A549 (cell line): ENCODE measurements at regions not wholly inside any gene's neighbourhood (a gene's known extent, or its start where the extent isn't known, plus 50 kb on each side); places are given as distances from the start of the nearest gene placed in this dataset.

ENCODE experiments used
- CBX2 ChIP-seq: fragments of 200-600 bp; sonication (generic); IDR thresholded peaks from 2 replicates; pipeline ENCODE4 v1.6.1; 2016; ENCODE audit warnings: low read depth, mild to moderate bottlenecking, borderline replicate concordance
- EHMT2 ChIP-seq: fragments of 200-600 bp; sonication (generic); IDR thresholded peaks from 2 replicates; pipeline ENCODE4 v1.6.1; 2016; ENCODE audit warnings: antibody characterized with exemption, low read depth, mild to moderate bottlenecking, moderate library complexity
- EP300 ChIP-seq, 2 experiments: fragments of >200 bp; sonication (Bioruptor Twin); formaldehyde crosslinking; IDR thresholded peaks; 2 replicates in 1 of 2; 3 replicates in 1 of 2; pipeline ENCODE4 v1.6.1; 2016 to 2017
- HDAC2 ChIP-seq: fragments of 200-600 bp; sonication (generic); IDR thresholded peaks from 2 replicates; pipeline ENCODE4 v1.6.1; 2016
- JUN ChIP-seq, 2 experiments: fragments of >200 bp; sonication (Bioruptor Twin); formaldehyde crosslinking; IDR thresholded peaks; 2 replicates in 1 of 2; 3 replicates in 1 of 2; pipeline ENCODE4 v1.6.1; 2016 to 2017
- POLR2A ChIP-seq: IDR thresholded peaks from 2 replicates; pipeline ENCODE4 v1.6.1; 2012; ENCODE audit warnings: mild to moderate bottlenecking, low read length
- RCOR1 ChIP-seq: fragments of 150-350 bp; IDR thresholded peaks from 2 replicates; pipeline ENCODE4 v1.6.1; 2014; ENCODE audit warnings: antibody characterized with exemption, low read length, low read depth
- SMC3 ChIP-seq: fragments of >200 bp; sonication (Bioruptor Twin); formaldehyde crosslinking; IDR thresholded peaks from 3 replicates; pipeline ENCODE4 v1.6.1; 2018; ENCODE audit warnings: inconsistent platforms
- SREBF2 ChIP-seq: fragments of 450-650 bp; IDR thresholded peaks from 2 replicates; pipeline ENCODE4 v1.6.1; 2014; ENCODE audit warnings: mild to moderate bottlenecking, moderate library complexity
- TF ChIP-seq, protein P1 (sequence below): fragments of >200 bp; sonication (Bioruptor Twin); formaldehyde crosslinking; IDR thresholded peaks from 3 replicates; pipeline ENCODE4 v1.5.1; 2016
- TF ChIP-seq, protein P2 (sequence below): fragments of 200-600 bp; sonication (generic); IDR thresholded peaks from 2 replicates; pipeline ENCODE4 v1.6.1; 2016; ENCODE audit warnings: antibody characterized with exemption, mild to moderate bottlenecking, moderate library complexity
- TF ChIP-seq, protein P3 (sequence below): fragments of 450-650 bp; IDR thresholded peaks from 2 replicates; pipeline ENCODE4 v1.6.1; 2014; ENCODE audit warnings: antibody characterized with exemption

DNA sequence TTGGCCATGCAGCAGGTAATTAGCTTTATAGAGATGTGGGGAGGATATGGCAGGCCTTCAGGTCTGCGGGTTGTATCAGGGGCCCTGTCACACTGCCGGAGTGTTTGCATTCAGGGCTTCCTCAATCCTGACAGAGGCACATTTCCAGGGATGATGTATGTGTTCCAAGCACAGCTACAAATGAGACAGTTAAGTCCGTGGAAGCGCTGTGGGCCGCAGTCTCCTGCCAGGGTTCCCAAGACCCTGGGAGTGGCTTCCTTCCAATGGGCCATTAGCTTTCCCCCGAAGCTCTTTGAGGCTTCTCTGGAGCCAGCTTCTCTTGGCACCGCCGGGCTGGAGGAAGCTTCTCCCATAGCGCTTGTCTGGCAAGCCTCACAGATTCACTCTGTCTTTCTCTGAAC is 1524.7 kb upstream of the TMEM132C start:
- TF ChIP-seq POLR2A (no peak), EP300 (IDR thresholded peaks at IDR 0.05) (no peak), JUN (IDR thresholded peaks at IDR 0.05) (no peak), RCOR1 (no peak), SMC3 (no peak), CBX2 (no peak), EHMT2 (no peak), HDAC2 (no peak), SREBF2 (no peak)
- TF ChIP-seq, protein P1, sequence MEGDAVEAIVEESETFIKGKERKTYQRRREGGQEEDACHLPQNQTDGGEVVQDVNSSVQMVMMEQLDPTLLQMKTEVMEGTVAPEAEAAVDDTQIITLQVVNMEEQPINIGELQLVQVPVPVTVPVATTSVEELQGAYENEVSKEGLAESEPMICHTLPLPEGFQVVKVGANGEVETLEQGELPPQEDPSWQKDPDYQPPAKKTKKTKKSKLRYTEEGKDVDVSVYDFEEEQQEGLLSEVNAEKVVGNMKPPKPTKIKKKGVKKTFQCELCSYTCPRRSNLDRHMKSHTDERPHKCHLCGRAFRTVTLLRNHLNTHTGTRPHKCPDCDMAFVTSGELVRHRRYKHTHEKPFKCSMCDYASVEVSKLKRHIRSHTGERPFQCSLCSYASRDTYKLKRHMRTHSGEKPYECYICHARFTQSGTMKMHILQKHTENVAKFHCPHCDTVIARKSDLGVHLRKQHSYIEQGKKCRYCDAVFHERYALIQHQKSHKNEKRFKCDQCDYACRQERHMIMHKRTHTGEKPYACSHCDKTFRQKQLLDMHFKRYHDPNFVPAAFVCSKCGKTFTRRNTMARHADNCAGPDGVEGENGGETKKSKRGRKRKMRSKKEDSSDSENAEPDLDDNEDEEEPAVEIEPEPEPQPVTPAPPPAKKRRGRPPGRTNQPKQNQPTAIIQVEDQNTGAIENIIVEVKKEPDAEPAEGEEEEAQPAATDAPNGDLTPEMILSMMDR: no peak
- TF ChIP-seq, protein P2, sequence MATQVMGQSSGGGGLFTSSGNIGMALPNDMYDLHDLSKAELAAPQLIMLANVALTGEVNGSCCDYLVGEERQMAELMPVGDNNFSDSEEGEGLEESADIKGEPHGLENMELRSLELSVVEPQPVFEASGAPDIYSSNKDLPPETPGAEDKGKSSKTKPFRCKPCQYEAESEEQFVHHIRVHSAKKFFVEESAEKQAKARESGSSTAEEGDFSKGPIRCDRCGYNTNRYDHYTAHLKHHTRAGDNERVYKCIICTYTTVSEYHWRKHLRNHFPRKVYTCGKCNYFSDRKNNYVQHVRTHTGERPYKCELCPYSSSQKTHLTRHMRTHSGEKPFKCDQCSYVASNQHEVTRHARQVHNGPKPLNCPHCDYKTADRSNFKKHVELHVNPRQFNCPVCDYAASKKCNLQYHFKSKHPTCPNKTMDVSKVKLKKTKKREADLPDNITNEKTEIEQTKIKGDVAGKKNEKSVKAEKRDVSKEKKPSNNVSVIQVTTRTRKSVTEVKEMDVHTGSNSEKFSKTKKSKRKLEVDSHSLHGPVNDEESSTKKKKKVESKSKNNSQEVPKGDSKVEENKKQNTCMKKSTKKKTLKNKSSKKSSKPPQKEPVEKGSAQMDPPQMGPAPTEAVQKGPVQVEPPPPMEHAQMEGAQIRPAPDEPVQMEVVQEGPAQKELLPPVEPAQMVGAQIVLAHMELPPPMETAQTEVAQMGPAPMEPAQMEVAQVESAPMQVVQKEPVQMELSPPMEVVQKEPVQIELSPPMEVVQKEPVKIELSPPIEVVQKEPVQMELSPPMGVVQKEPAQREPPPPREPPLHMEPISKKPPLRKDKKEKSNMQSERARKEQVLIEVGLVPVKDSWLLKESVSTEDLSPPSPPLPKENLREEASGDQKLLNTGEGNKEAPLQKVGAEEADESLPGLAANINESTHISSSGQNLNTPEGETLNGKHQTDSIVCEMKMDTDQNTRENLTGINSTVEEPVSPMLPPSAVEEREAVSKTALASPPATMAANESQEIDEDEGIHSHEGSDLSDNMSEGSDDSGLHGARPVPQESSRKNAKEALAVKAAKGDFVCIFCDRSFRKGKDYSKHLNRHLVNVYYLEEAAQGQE: no peak
- TF ChIP-seq, protein P3, sequence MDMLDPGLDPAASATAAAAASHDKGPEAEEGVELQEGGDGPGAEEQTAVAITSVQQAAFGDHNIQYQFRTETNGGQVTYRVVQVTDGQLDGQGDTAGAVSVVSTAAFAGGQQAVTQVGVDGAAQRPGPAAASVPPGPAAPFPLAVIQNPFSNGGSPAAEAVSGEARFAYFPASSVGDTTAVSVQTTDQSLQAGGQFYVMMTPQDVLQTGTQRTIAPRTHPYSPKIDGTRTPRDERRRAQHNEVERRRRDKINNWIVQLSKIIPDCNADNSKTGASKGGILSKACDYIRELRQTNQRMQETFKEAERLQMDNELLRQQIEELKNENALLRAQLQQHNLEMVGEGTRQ: no peak
